ENCODE measurements at regions not wholly inside any gene's neighbourhood (a gene's known extent, or its start where the extent isn't known, plus 50 kb on each side); places are given as distances from the start of the nearest gene placed in this dataset.

GRCh38 chr15:93324186-93324975, 235.4 kb upstream of the RGMA start:
- DNase-seq: no peak

GRCh38 chr15:93321881-93322282, 232.9 kb upstream of the RGMA start:
- Histone ChIP-seq H2BK5ac (ENCODE audit: low read length) (no peak overlapping the region), H3K27me3 (ENCODE audit: insufficient read depth, low read length, poor library complexity) (no peaks in the 10 kb centered on the region), H3K9ac (ENCODE audit: low read length) (no peak overlapping the region), H3K79me1 (ENCODE audit: low read length) (no peaks in the 10 kb centered on the region), H3K27ac (ENCODE audit: low read depth, low read length) (no peak overlapping the region), H4K8ac (ENCODE audit: low read depth, low read length) (no peak overlapping the region), H3K18ac (ENCODE audit: low read length) (no peak overlapping the region), H4K5ac (ENCODE audit: low read length) (no peak overlapping the region), H3K4ac (ENCODE audit: low read depth, low read length) (no peak overlapping the region), H2BK120ac (ENCODE audit: low read depth, low read length) (no peak overlapping the region), H2AK5ac (ENCODE audit: low read length) (no peak overlapping the region), H3K79me2 (ENCODE audit: control insufficient read depth, insufficient read depth, low read length) (no peaks in the 10 kb centered on the region), H3K4me3 (ENCODE audit: low read length) (no peak overlapping the region), H3K56ac (ENCODE audit: low read length) (no peak overlapping the region), H2BK15ac (replicated peaks; ENCODE audit: low read depth) (no peak overlapping the region), H3K36me3 (ENCODE audit: control insufficient read depth, insufficient read depth, low read length) (no peaks in the 10 kb centered on the region), H3K4me1 (ENCODE audit: control insufficient read depth, low read depth, low read length) (no peaks in the 10 kb centered on the region), H3K4me2 (ENCODE audit: low read length) (no peak overlapping the region), H3K23ac (ENCODE audit: low read length) (no peak overlapping the region)
- WGBS (ENCODE audit: extremely low coverage, insufficient coverage, low lambda C conversion rate): no CpG with 5 or more reads among the region's 9 CpGs
- DNase-seq: peak; percentile 22

More at GRCh38 chr15:93324186-93324975, 235.4 kb upstream of the RGMA start:
- H2BK120ac ChIP-seq (ENCODE audit: low read depth, low read length): no peak overlapping the region
- no peak overlapping the region for H3K4me3 ChIP-seq (ENCODE audit: low read length)
- no peak overlapping the region for H4K8ac ChIP-seq (ENCODE audit: low read depth, low read length)
- H3K27me3 ChIP-seq (ENCODE audit: insufficient read depth, low read length, poor library complexity): no peaks in the 10 kb centered on the region
- no peak overlapping the region for H3K18ac ChIP-seq (ENCODE audit: low read length)
- H3K56ac ChIP-seq (ENCODE audit: low read length): no peak overlapping the region
- H3K4me2 ChIP-seq (ENCODE audit: low read length): no peak overlapping the region
- H4K5ac ChIP-seq (ENCODE audit: low read length): no peak overlapping the region
- no peaks in the 10 kb centered on the region for H3K79me1 ChIP-seq (ENCODE audit: low read length)
- H3K27ac ChIP-seq (ENCODE audit: low read depth, low read length): no peak overlapping the region
- H2BK5ac ChIP-seq (ENCODE audit: low read length): no peak overlapping the region
- no peaks in the 10 kb centered on the region for H3K36me3 ChIP-seq (ENCODE audit: control insufficient read depth, insufficient read depth, low read length)
- H3K9ac ChIP-seq (ENCODE audit: low read length): no peak overlapping the region
- no peak overlapping the region for H3K23ac ChIP-seq (ENCODE audit: low read length)
- no peaks in the 10 kb centered on the region for H3K4me1 ChIP-seq (ENCODE audit: control insufficient read depth, low read depth, low read length)
- no peak overlapping the region for H2BK15ac ChIP-seq (replicated peaks; ENCODE audit: low read depth)
- H3K79me2 ChIP-seq (ENCODE audit: control insufficient read depth, insufficient read depth, low read length): no peaks in the 10 kb centered on the region
- H2AK5ac ChIP-seq (ENCODE audit: low read length): no peak overlapping the region
- no CpG with 5 or more reads among the region's 5 CpGs for WGBS (ENCODE audit: extremely low coverage, insufficient coverage, low lambda C conversion rate)
- H3K4ac ChIP-seq (ENCODE audit: low read depth, low read length): no peak overlapping the region

- H4K8ac ChIP-seq (ENCODE audit: low read depth, low read length): no peak overlapping the region
- H2BK120ac ChIP-seq (ENCODE audit: low read depth, low read length): no peak overlapping the region
- no peak overlapping the region for H3K18ac ChIP-seq (ENCODE audit: low read length)
- no peak overlapping the region for H3K4me2 ChIP-seq (ENCODE audit: low read length)
- WGBS (ENCODE audit: extremely low coverage, insufficient coverage, low lambda C conversion rate): no CpG with 5 or more reads among the region's 19 CpGs
- H2BK5ac ChIP-seq (ENCODE audit: low read length): no peak overlapping the region
- H3K79me2 ChIP-seq (ENCODE audit: control insufficient read depth, insufficient read depth, low read length): no peaks in the 10 kb centered on the region
- H3K23ac ChIP-seq (ENCODE audit: low read length): no peak overlapping the region
- no peaks in the 10 kb centered on the region for H3K36me3 ChIP-seq (ENCODE audit: control insufficient read depth, insufficient read depth, low read length)
- no peaks in the 10 kb centered on the region for H3K79me1 ChIP-seq (ENCODE audit: low read length)
- H3K27ac ChIP-seq (ENCODE audit: low read depth, low read length): no peak overlapping the region
- no peak overlapping the region for H3K4me3 ChIP-seq (ENCODE audit: low read length)
- DNase-seq: no peak
- no peak overlapping the region for H4K5ac ChIP-seq (ENCODE audit: low read length)
- H3K27me3 ChIP-seq (ENCODE audit: insufficient read depth, low read length, poor library complexity): no peaks in the 10 kb centered on the region
- H2BK15ac ChIP-seq (replicated peaks; ENCODE audit: low read depth): no peak overlapping the region
- no peak overlapping the region for H3K4ac ChIP-seq (ENCODE audit: low read depth, low read length)
- no peak overlapping the region for H3K9ac ChIP-seq (ENCODE audit: low read length)
- no peak overlapping the region for H3K56ac ChIP-seq (ENCODE audit: low read length)
- H3K4me1 ChIP-seq (ENCODE audit: control insufficient read depth, low read depth, low read length): no peaks in the 10 kb centered on the region
- no peak overlapping the region for H2AK5ac ChIP-seq (ENCODE audit: low read length)
These were observed 230.3 kb upstream of the RGMA start for GRCh38 chr15:93319121-93319814.

DNA sequence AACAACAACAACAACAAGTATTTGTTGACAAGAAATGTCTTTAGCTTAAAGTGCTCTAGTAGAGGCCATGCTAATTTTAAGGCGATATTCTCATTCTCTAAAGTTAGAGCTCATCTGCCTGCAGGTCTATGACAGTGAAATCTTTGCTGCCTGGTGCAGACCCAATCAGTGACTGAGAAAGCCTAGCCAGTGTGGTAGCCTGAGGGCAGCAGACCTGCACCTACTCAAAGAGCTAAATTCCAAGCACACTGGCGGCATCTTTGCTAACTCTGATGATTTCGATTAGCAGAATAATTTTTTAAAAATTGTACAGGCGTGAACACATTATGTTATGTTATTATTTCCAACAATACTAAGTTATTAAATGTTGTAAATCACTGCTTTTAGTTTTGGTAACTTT, 228.8 kb upstream of the RGMA start:
- no peak overlapping the region for H2BK120ac ChIP-seq (ENCODE audit: low read depth, low read length)
- H3K9ac ChIP-seq (ENCODE audit: low read length): no peak overlapping the region
- H3K27ac ChIP-seq (ENCODE audit: low read depth, low read length): no peak overlapping the region
- H3K79me2 ChIP-seq (ENCODE audit: control insufficient read depth, insufficient read depth, low read length): no peaks in the 10 kb centered on the region
- no peaks in the 10 kb centered on the region for H3K36me3 ChIP-seq (ENCODE audit: control insufficient read depth, insufficient read depth, low read length)
- no CpG with 5 or more reads among the region's 4 CpGs for WGBS (ENCODE audit: extremely low coverage, insufficient coverage, low lambda C conversion rate)
- H3K56ac ChIP-seq (ENCODE audit: low read length): no peak overlapping the region
- H3K4me2 ChIP-seq (ENCODE audit: low read length): no peak overlapping the region
- no peak overlapping the region for H2BK15ac ChIP-seq (replicated peaks; ENCODE audit: low read depth)
- H2BK5ac ChIP-seq (ENCODE audit: low read length): no peak overlapping the region
- no peak overlapping the region for H3K4me3 ChIP-seq (ENCODE audit: low read length)
- DNase-seq: peak; percentile 23
- H4K5ac ChIP-seq (ENCODE audit: low read length): no peak overlapping the region
- no peak overlapping the region for H3K4ac ChIP-seq (ENCODE audit: low read depth, low read length)
- no peaks in the 10 kb centered on the region for H3K79me1 ChIP-seq (ENCODE audit: low read length)
- H3K18ac ChIP-seq (ENCODE audit: low read length): no peak overlapping the region
- no peak overlapping the region for H3K23ac ChIP-seq (ENCODE audit: low read length)
- H2AK5ac ChIP-seq (ENCODE audit: low read length): no peak overlapping the region
- no peaks in the 10 kb centered on the region for H3K27me3 ChIP-seq (ENCODE audit: insufficient read depth, low read length, poor library complexity)
- H4K8ac ChIP-seq (ENCODE audit: low read depth, low read length): no peak overlapping the region
- H3K4me1 ChIP-seq (ENCODE audit: control insufficient read depth, low read depth, low read length): no peaks in the 10 kb centered on the region

GRCh38 chr15:93314245-93314644, 225.2 kb upstream of the RGMA start:
- Histone ChIP-seq H3K4me2 (ENCODE audit: low read length) (no peak overlapping the region), H3K27me3 (ENCODE audit: insufficient read depth, low read length, poor library complexity) (no peaks in the 10 kb centered on the region), H4K8ac (ENCODE audit: low read depth, low read length) (no peak overlapping the region), H3K18ac (ENCODE audit: low read length) (no peak overlapping the region), H3K36me3 (ENCODE audit: control insufficient read depth, insufficient read depth, low read length) (no peaks in the 10 kb centered on the region), H2AK5ac (ENCODE audit: low read length) (no peak overlapping the region), H3K79me1 (ENCODE audit: low read length) (no peaks in the 10 kb centered on the region), H2BK5ac (ENCODE audit: low read length) (no peak overlapping the region), H3K4me1 (ENCODE audit: control insufficient read depth, low read depth, low read length) (no peaks in the 10 kb centered on the region), H3K79me2 (ENCODE audit: control insufficient read depth, insufficient read depth, low read length) (no peaks in the 10 kb centered on the region), H4K5ac (ENCODE audit: low read length) (no peak overlapping the region), H2BK15ac (replicated peaks; ENCODE audit: low read depth) (no peak overlapping the region), H2BK120ac (ENCODE audit: low read depth, low read length) (no peak overlapping the region), H3K9ac (ENCODE audit: low read length) (no peak overlapping the region), H3K4ac (ENCODE audit: low read depth, low read length) (no peak overlapping the region), H3K4me3 (ENCODE audit: low read length) (no peak overlapping the region), H3K56ac (ENCODE audit: low read length) (no peak overlapping the region), H3K23ac (ENCODE audit: low read length) (no peak overlapping the region), H3K27ac (ENCODE audit: low read depth, low read length) (no peak overlapping the region)
- WGBS (ENCODE audit: extremely low coverage, insufficient coverage, low lambda C conversion rate): no CpG with 5 or more reads among the region's 5 CpGs
- no peak for DNase-seq
